ENCODE measurements at regions not wholly inside any gene's neighbourhood (a gene's known extent, or its start where the extent isn't known, plus 50 kb on each side); places are given as distances from the start of the nearest gene placed in this dataset.

- intact Hi-C loops (cut with DNase I): no loop called here
- DNase-seq (no peak), ATAC-seq (peak in 1 of 2 donors; percentile 29)
These were observed 114.7 kb upstream of the CELF2 start for GRCh38 chr10:10902951-10903350.

- intact Hi-C loops (cut with DNase I): no loop called here
- DNase-seq (no peak), ATAC-seq (no peak)
These were observed 114.1 kb upstream of the CELF2 start for GRCh38 chr10:10903620-10904019.

DNA sequence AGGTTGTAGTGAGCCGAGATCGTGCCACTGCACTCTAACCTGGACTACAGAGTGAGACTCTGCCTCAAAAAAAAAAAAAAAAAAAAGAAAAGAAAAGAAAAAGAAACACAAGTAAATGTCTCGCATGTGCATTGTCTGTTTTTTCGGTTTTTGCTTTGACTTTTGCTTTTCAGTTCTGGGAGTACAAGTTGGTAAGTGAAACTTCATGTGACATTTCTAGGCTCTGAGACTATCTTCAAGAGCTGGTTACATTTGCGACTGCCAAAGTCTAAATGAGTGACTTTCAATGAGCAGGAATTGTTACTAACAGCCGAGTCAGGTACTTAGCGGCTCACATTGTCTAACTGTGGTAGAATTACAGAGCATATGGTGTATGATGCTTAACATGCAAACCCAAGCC, 107.0 kb upstream of the CELF2 start:
- DNase-seq (no peak), ATAC-seq (peak; percentile 2 to 3)
- intact Hi-C loops (cut with DNase I): loop anchor here in 1 of 2 donors (5.0 to 10.0 kb wide), 2 partner anchors 104 to 108 kb away; partner anchors contain the start of gene CELF2

DNA sequence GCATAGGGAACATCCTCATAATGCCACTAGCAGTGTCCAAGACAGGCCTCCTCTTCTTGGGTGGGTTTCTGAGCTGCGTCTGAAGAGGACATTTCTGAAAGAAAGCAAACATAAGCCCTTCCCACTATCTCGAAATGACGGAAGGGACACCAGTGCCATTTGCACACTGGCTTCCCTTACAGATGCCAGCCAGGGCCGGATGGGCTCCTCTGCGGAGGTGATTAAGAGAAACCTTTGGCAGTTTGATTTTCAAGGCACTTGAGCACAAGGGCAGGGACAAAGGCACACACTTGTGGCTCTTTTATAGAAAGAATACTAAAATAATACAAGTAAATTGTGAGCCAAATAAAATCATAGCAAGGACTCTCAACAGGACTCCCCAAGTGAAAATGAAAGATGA, 106.6 kb upstream of the CELF2 start:
- intact Hi-C loops (cut with DNase I): loop anchor here in 1 of 2 donors (5.0 to 10.0 kb wide), 2 partner anchors 104 to 109 kb away; partner anchors contain the start of gene CELF2
- peak; percentile 28 to 37 for ATAC-seq

DNA sequence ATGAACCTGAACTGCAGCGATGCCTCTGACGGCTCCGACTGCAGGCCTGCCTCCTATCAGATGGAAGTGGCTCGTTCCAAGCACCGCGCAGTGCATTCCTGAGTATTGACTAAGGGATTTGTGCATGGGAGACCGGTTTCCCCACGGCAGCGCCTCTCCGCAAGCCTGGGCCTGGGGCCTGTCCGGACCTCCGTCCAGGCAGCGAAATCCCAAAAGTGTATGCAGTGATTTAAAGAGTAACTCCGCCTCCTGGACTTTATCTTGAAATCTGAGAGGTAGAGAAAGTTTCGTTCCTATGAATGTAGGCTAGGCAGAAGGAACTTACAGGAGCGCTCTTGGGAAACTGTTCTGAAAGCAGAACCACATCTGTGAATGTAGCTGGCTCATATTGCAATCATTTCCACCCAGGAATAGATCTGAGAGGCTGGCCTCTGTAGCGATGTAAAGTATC, 106.2 kb upstream of the CELF2 start:
- intact Hi-C loops (cut with DNase I): loop anchor here in 1 of 2 donors (5.0 to 10.0 kb wide), 2 partner anchors 103 to 109 kb away; partner anchors contain the start of gene CELF2
- ATAC-seq: peak; percentile 81 to 95
- peak; percentile 78 for DNase-seq

More for the DNA sequence above, 106.6 kb upstream of the CELF2 start:
- DNase-seq: no peak

DNA sequence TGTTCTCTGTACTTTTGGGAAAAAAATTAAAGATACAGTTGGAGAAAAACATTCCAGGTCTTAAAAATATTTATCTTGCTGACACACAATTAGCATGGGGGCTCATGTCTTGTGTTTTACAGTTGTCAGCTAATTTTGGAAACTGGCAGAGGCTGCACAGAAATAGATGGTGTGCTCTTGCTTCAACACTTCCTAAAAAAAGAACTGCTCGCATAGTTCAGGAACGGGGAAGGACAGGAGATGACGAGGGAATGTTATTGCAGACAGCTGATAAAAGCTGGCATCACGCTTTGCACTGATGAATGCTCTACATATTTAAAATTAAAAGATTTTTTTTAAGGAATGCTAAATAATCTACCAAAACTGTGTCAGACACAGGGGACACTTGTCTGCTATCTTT, 103.5 kb upstream of the CELF2 start:
- ATAC-seq (peak; percentile 76 to 83), DNase-seq (peak; percentile 25)
- intact Hi-C loops (cut with DNase I): loop anchor here in 1 of 2 donors (5.0 to 10.0 kb wide), 2 partner anchors 101 to 112 kb away; partner anchors contain the start of gene CELF2

GRCh38 chr10:10915215-10915614, 102.5 kb upstream of the CELF2 start:
- ATAC-seq (no peak), DNase-seq (no peak)
- intact Hi-C loops (cut with DNase I): loop anchor here in 1 of 2 donors (10.0 kb wide), 1 partner anchor 100 kb away; the partner anchor contains the start of gene CELF2

GRCh38 chr10:10917031-10917430, 100.6 kb upstream of the CELF2 start:
- ATAC-seq (no peak), DNase-seq (no peak)
- intact Hi-C loops (cut with DNase I): loop anchor here in 1 of 2 donors (10.0 kb wide), 1 partner anchor 98 kb away; the partner anchor contains the start of gene CELF2

GRCh38 chr10:10919976-10920375, 97.7 kb upstream of the CELF2 start:
- no peak for ATAC-seq
- intact Hi-C loops (cut with DNase I): loop anchor here in 1 of 2 donors (10.0 kb wide), 1 partner anchor 95 kb away; the partner anchor contains the start of gene CELF2

DNA sequence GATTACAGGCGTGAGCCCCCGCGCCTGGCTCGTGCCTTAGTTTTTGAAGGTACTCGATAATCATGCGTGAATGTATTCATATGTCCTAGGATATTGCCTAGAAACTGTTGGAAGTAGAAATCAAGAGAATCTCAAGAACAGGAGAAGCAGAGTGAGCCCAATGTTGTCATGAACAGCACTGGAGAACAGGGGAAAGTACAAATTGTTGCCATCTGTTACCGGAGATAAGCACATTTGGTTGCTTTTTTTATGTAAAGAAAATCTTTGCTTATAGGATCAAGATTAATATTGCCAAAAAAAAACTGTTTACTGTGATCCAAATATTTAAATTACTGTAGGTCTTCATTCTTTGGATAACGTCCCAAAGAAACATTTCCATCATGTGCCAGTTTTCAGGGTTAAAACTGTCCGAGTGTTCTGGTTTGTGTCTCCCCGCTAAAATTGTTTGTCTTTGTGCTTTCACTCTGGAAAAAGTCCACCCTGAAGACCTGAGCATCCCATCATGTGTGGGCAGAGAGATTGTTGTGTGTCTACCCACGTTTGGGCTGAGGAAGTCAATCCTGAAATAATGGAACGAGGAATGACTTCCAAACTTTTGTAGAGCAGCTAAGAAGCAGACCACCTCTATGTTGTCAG, 95.7 kb upstream of the CELF2 start:
- intact Hi-C loops (cut with DNase I): no loop called here
- ATAC-seq (no peak), DNase-seq (no peak)

More at GRCh38 chr10:10919976-10920375, 97.7 kb upstream of the CELF2 start:
- DNase-seq: no peak

DNA sequence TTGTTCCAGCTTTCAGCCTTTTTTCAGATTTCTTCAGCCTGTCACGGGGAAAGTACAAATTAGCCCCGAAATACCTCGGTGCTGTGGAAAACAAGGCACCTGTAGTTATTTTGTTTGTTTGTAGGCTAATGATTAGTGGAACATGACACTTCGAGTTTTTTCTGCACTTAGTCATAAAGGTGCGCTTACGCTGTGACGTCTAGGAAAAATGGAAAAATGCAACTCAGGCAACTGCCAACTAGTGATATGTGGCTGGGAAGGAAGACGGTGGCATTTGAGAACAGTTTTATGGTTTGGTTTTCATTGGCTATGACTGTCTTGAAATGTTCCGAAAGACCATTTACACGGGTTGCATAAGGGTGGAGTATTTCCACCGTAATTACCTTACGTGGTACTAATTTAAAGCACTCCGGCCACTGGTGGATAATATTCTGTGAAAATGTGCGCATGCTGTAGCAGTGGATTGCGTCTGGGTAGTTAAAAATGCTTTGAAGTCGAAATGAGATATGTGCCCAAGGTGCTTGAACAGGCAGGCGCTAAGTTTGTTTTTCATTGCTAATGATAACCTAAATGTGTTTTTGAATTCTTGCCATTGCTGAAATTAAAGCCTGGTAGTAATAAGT, 94.5 kb upstream of the CELF2 start:
- no peak for ATAC-seq
- intact Hi-C loops (cut with DNase I): no loop called here

DNA sequence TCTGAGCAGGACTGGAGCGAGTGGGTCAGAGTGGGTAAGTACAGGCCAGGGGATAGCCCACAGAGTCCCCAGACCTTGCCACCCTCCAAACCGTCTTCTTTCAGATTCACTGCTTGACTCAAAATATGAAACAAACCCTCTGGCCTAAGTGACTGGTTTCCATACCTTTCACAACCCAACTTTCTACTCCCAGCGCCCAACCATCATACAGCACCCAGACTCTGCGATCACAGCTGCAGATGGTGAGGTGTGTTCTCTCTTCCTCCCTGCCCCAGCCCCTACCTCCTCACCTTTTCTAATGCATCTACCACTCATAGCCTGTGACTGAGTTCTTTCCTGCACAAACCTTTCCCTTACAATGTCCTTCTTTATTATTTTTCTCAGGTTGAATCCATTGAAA, 92.0 kb upstream of the CELF2 start:
- DNase-seq: no peak
- intact Hi-C loops (cut with DNase I): no loop called here
- ATAC-seq: no peak

More for the DNA sequence above, 94.5 kb upstream of the CELF2 start:
- DNase-seq: no peak

DNA sequence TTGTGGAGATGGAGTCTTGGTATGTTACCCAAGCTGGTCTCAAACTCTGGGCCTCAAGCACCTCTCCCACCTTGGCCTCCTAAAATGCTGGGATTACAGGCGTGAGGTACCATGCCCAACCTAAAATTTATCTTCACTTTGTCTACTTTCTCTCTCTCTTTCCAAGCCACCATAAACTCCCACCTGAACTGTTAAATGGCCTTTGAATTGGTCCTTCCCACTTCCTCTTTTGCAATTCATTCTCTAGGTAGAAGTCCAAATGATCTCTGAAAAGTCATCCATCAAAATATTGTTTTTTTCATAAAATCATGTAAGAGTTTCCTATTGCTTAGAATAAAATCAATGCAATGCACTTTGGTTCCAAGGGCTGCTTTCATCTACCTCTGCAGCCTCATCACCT, 90.1 kb upstream of the CELF2 start:
- DNase-seq (no peak), ATAC-seq (no peak)
- intact Hi-C loops (cut with DNase I): no loop called here

- DNase-seq (no peak), ATAC-seq (no peak)
- intact Hi-C loops (cut with DNase I): no loop called here
These were observed 86.5 kb upstream of the CELF2 start for GRCh38 chr10:10930979-10931743.

GRCh38 chr10:10935032-10935431, 82.6 kb upstream of the CELF2 start:
- intact Hi-C loops (cut with DNase I): no loop called here
- DNase-seq (no peak), ATAC-seq (peak in 1 of 2 donors; percentile 50)

GRCh38 chr10:10938676-10939075, 79.0 kb upstream of the CELF2 start:
- intact Hi-C loops (cut with DNase I): no loop called here
- ATAC-seq (no peak), DNase-seq (no peak)

DNA sequence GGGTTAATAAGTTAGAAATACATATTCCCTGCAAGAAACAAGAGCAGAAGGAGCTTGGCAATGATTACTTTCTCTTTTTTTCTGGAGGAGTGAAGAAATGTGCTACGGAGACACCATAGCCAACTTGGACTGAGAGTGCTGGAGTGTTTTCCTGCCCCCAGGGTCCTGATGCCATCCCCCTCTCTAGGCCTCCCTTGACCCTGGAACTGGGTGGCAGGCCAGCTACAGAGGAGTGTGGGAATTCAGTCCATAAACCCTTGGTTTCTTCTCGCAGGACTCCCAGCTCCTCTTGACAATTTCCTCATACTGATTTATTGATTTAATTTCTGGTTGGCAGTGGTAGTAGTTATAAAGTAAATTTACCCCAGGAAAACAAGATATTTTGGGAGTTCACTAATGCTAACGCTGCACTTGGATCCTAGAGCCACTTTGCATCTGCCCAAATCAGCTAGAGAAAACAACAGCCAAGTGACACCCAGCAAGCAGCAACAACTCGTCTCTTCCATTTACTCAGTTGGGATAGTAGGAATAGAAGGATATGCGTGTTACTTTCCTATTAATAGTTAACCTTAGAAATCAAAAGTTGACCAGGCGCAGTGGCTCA, 76.4 kb upstream of the CELF2 start:
- ATAC-seq (peak in 1 of 2 donors; percentile 91), DNase-seq (no peak)
- intact Hi-C loops (cut with DNase I): no loop called here

- ATAC-seq (no peak), DNase-seq (no peak)
- intact Hi-C loops (cut with DNase I): no loop called here
These were observed 75.2 kb upstream of the CELF2 start for GRCh38 chr10:10942441-10942840.

DNA sequence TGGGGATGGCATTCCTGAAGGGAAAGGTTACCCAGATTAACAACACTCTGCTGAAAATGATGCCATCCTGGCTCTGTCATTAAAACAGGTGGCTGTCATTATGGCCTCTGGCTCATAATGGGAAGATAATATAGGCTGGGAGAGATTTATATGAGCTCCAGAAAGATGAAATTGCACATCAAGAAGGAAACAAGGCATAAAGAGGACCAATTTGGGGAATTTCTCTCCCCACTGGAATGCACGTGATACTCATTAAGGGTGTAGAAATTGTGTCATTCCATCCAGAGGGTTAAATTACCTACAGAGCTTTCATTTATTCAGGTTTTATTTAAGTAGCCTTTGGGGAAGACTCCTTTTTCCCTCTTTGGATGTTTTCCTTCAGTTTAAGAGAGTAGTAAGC, 71.6 kb upstream of the CELF2 start:
- intact Hi-C loops (cut with DNase I): no loop called here
- ATAC-seq (no peak), DNase-seq (no peak)
